GM12878 (cell line): ENCODE measurements at regions not wholly inside any gene's neighbourhood (a gene's known extent, or its start where the extent isn't known, plus 50 kb on each side); places are given as distances from the start of the nearest gene placed in this dataset.

ENCODE experiments used
- ATAC-seq: fragments of 200-7000 bp; cut with Tn5 transposase; 3 replicates; pipeline ENCODE4 v1.9.1; 2020; ENCODE audit warnings: mild to moderate bottlenecking, moderate library complexity
- BruUV-seq: library from RNA; stranded (reverse); fragments of 400-500 nt; replicated peaks from 2 replicates; lab custom pipeline; 2021; lab: Mats Ljungman, UMichigan
- CTCF ChIA-PET: fragments of 300-600 bp; sonication (Branson Sonifier 250); formaldehyde crosslinking; extraction: SDS; loops from one replicate; lab custom pipeline; 2021; ENCODE audit warnings: inconsistent platforms; lab: Yijun Ruan, JAX
- POLR2A ChIA-PET: fragments of 350-600 bp; formaldehyde crosslinking; extraction: SDS; loops from one replicate; lab custom pipeline; 2021; ENCODE audit warnings: inconsistent platforms; lab: Charles Lee
- RAD21 ChIA-PET: fragments of 300-600 bp; sonication (Branson Sonifier 250); formaldehyde crosslinking; loops from one replicate; lab custom pipeline; 2023; ENCODE audit warnings: antibody characterized with exemption; ENCODE audit not compliant: unreplicated experiment; lab: Charles Lee
- SMC1A ChIA-PET: fragments of 300-600 bp; sonication (Branson Sonifier 250); formaldehyde crosslinking; loops from one replicate; lab custom pipeline; 2023; ENCODE audit not compliant: unreplicated experiment, uncharacterized antibody; lab: Charles Lee
- DNase-seq: peaks from one replicate; pipeline ENCODE4 v3.0.0-alpha.2; 2011; ENCODE audit warnings: low read depth, low spot score
- FAIRE-seq: peaks from 3 replicates; lab custom pipeline; 2011; peaks lifted over from hg19 to GRCh38; lab: Jason Lieb, UNC
- H2AFZ ChIP-seq: 2 replicates; pipeline ENCODE4 v1.6.0; 2011; ENCODE audit warnings: low read depth, low read length, control low read depth; ENCODE audit not compliant: control insufficient read depth
- H3K27ac ChIP-seq: 2 replicates; pipeline ENCODE4 v1.5.1; 2011; ENCODE audit warnings: control low read depth; ENCODE audit not compliant: control insufficient read depth, insufficient read depth
- H3K27me3 ChIP-seq, 2 experiments: replicated peaks in 1 of 2; 2 replicates each; pipeline versions ENCODE4 v1.6.0 to v1.6.1; 2011; ENCODE audit warnings: low read length in 1 of 2; ENCODE audit not compliant: control insufficient read depth in 2 of 2, insufficient read depth in 2 of 2
- H3K36me3 ChIP-seq, 2 experiments: 2 replicates each; pipeline ENCODE4 v1.5.1; 2011; ENCODE audit warnings: low read length in 1 of 2; ENCODE audit not compliant: control insufficient read depth in 2 of 2, insufficient read depth in 2 of 2
- H3K4me1 ChIP-seq: 2 replicates; pipeline ENCODE4 v1.6.1; 2011; ENCODE audit warnings: mild to moderate bottlenecking, low read length, moderate library complexity, mixed read lengths; ENCODE audit not compliant: control insufficient read depth, insufficient read depth
- H3K4me2 ChIP-seq: 2 replicates; pipeline ENCODE4 v1.6.0; 2011; ENCODE audit warnings: control low read depth; ENCODE audit not compliant: control insufficient read depth, insufficient read depth
- H3K4me3 ChIP-seq: fragments of 200-600 bp; sonication (generic); 2 replicates; pipeline ENCODE4 v1.5.1; 2016
- H3K79me2 ChIP-seq: 2 replicates; pipeline ENCODE4 v1.6.0; 2011; ENCODE audit warnings: low read length; ENCODE audit not compliant: control insufficient read depth, insufficient read depth
- H3K9ac ChIP-seq: 2 replicates; pipeline ENCODE4 v1.8.0; 2011; ENCODE audit warnings: low read length, control low read depth, mixed read lengths; ENCODE audit not compliant: control insufficient read depth, insufficient read depth
- H3K9me3 ChIP-seq: replicated peaks from 3 replicates; pipeline ENCODE4 v1.5.1; 2011; ENCODE audit warnings: mild to moderate bottlenecking, low read length; ENCODE audit not compliant: control insufficient read depth, insufficient read depth
- H4K20me1 ChIP-seq: 2 replicates; pipeline ENCODE4 v1.6.0; 2011; ENCODE audit not compliant: control insufficient read depth, insufficient read depth
- FOXK2 ChIP-seq: fragments of 450-650 bp; IDR thresholded peaks from 2 replicates; pipeline ENCODE4 v1.6.1; 2017; ENCODE audit warnings: mild to moderate bottlenecking, moderate library complexity
- LARP7 ChIP-seq: fragments of 450-650 bp; IDR thresholded peaks from 2 replicates; pipeline ENCODE4 v1.6.1; 2017; ENCODE audit warnings: mild to moderate bottlenecking
- NFIC ChIP-seq: IDR thresholded peaks from 2 replicates; pipeline ENCODE4 v1.6.1; 2012; ENCODE audit warnings: low read depth, mild to moderate bottlenecking, inconsistent platforms, low read length, moderate library complexity
- RELA ChIP-seq: fragments of 450-650 bp; IDR thresholded peaks from 2 replicates; pipeline ENCODE4 v1.8.0; 2014; ENCODE audit warnings: borderline replicate concordance; ENCODE audit not compliant: partially characterized antibody
- SMC3 ChIP-seq: IDR thresholded peaks from 2 replicates; pipeline ENCODE4 v1.6.1; 2011; ENCODE audit warnings: low read length, improper control_type of control experiment, borderline replicate concordance
- SPI1 ChIP-seq: IDR thresholded peaks from 2 replicates; pipeline ENCODE4 v1.6.1; 2011; ENCODE audit warnings: low read depth, mild to moderate bottlenecking, low read length, moderate library complexity, borderline replicate concordance; ENCODE audit not compliant: insufficient read depth
- SUPT20H ChIP-seq: IDR thresholded peaks from 2 replicates; pipeline ENCODE4 v1.6.1; 2011; ENCODE audit warnings: low read depth, mild to moderate bottlenecking, low read length, moderate library complexity, borderline replicate concordance; ENCODE audit not compliant: control insufficient read depth
- TCF7 ChIP-seq: IDR thresholded peaks from 2 replicates; pipeline ENCODE4 v1.6.1; 2014; ENCODE audit warnings: antibody characterized with exemption, borderline replicate concordance
- ZNF217 ChIP-seq: fragments of 450-650 bp; IDR thresholded peaks from 2 replicates; pipeline ENCODE4 v1.6.1; 2017; ENCODE audit warnings: antibody characterized with exemption, mild to moderate bottlenecking
- ZNF24 ChIP-seq: fragments of 450-650 bp; IDR thresholded peaks from 2 replicates; pipeline ENCODE4 v1.6.1; 2017; ENCODE audit warnings: antibody characterized with exemption, mild to moderate bottlenecking
- WGBS: methylation state at CpG from one replicate; pipeline ENCODE4 v1.1.6; 2016; ENCODE audit warnings: low lambda C conversion rate; ENCODE audit not compliant: insufficient replicate concordance, insufficient coverage; ENCODE audit errors: missing lambda C conversion rate; 5-methylcytosine and 5-hydroxymethylcytosine counted together
- in situ Hi-C: fragments of 300-500 bp; cut with MboI; formaldehyde crosslinking; loops from 9 replicates; pipeline ENCODE4 v1.14.3; 2018; ENCODE audit warnings: mixed read lengths
- intact Hi-C: fragments of 100-400 bp; cut with micrococcal nuclease; formaldehyde crosslinking; loops from one replicate; pipeline ENCODE4 v1.14.2; 2022; ENCODE audit not compliant: unreplicated experiment
- TF ChIP-seq, protein P1 (sequence below): IDR thresholded peaks from 2 replicates; pipeline ENCODE4 v1.6.1; 2012; ENCODE audit warnings: low read depth, low read length, improper control_type of control experiment
- TF ChIP-seq, protein P2 (sequence below): fragments of 450-650 bp; IDR thresholded peaks from 2 replicates; pipeline ENCODE4 v1.6.1; 2017; ENCODE audit warnings: borderline replicate concordance
- TF ChIP-seq, protein P3 (sequence below): fragments of 450-650 bp; IDR thresholded peaks from 2 replicates; pipeline ENCODE4 v1.6.1; 2017; ENCODE audit warnings: mild to moderate bottlenecking
- TF ChIP-seq, protein P4 (sequence below): fragments of 150-350 bp; IDR thresholded peaks from 2 replicates; pipeline ENCODE4 v1.6.1; 2014; ENCODE audit warnings: mild to moderate bottlenecking, low read depth, low read length

DNA sequence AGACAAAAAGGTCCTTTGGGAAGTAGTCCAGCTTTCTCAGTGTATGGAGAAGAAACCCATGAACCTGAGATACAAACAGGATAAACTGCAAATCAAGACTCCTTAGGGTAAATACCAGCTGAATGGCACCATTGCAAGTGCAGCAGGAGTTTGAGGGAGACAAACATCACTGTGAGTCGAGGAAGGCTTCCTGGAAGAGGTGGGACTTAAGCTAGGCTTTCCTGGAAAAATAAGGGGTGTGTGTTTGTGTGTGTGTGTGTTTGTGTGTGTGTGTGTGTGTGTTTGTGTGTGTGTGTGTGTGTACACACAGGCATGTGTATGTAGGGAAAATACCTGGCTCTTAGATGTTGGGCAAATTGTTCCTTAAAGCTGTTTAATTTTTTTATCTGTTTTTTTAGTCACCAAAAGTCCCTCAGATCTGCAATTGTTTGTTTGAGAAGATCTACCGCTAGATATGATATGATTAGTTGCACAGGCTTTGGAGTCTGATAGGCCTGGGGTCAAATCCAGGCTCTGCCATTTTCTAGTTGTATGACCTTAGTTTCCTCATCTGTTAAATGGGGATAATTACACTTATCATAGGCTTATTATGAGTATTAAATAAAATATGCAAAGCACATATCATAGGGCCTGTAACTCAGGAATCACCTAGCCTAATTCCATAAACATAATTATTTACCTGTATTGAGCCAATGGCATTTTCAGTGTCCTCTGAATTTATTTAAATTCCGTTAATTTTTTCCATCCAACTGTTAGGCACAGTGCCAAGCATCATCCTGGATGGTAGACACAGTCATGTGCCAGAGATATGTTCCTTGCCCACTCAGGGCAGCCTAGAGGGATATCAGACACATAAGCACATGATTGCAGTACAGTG lies 85.6 kb upstream of the EED start:
- WGBS: 84% methylated on average over 3 of the region's 3 CpGs

More for the DNA sequence above, 85.6 kb upstream of the EED start:
- no peak overlapping the region for H3K9ac ChIP-seq
- H3K4me3 ChIP-seq: no peak overlapping the region
- POLR2A ChIA-PET: interaction anchor here (0.5 to 1.5 kb wide), 3 partner anchors 11 to 169 kb away, joined by 3 to 6 read pairs (median 5); no protein-coding TSS in a partner anchor
- no peak for TF ChIP-seq NFIC
- TF ChIP-seq ZNF24: no peak
- TF ChIP-seq SMC3: no peak
- TF ChIP-seq, protein P1, sequence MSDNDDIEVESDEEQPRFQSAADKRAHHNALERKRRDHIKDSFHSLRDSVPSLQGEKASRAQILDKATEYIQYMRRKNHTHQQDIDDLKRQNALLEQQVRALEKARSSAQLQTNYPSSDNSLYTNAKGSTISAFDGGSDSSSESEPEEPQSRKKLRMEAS: no peak
- TF ChIP-seq RELA: no peak
- no peak for TF ChIP-seq ZNF217
- TF ChIP-seq, protein P2, sequence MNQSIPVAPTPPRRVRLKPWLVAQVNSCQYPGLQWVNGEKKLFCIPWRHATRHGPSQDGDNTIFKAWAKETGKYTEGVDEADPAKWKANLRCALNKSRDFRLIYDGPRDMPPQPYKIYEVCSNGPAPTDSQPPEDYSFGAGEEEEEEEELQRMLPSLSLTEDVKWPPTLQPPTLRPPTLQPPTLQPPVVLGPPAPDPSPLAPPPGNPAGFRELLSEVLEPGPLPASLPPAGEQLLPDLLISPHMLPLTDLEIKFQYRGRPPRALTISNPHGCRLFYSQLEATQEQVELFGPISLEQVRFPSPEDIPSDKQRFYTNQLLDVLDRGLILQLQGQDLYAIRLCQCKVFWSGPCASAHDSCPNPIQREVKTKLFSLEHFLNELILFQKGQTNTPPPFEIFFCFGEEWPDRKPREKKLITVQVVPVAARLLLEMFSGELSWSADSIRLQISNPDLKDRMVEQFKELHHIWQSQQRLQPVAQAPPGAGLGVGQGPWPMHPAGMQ: no peak
- TF ChIP-seq LARP7: no peak
- TF ChIP-seq, protein P3, sequence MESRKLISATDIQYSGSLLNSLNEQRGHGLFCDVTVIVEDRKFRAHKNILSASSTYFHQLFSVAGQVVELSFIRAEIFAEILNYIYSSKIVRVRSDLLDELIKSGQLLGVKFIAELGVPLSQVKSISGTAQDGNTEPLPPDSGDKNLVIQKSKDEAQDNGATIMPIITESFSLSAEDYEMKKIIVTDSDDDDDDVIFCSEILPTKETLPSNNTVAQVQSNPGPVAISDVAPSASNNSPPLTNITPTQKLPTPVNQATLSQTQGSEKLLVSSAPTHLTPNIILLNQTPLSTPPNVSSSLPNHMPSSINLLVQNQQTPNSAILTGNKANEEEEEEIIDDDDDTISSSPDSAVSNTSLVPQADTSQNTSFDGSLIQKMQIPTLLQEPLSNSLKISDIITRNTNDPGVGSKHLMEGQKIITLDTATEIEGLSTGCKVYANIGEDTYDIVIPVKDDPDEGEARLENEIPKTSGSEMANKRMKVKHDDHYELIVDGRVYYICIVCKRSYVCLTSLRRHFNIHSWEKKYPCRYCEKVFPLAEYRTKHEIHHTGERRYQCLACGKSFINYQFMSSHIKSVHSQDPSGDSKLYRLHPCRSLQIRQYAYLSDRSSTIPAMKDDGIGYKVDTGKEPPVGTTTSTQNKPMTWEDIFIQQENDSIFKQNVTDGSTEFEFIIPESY: no peak
- no peak for TF ChIP-seq SUPT20H
- no peak for TF ChIP-seq TCF7
- TF ChIP-seq, protein P4, sequence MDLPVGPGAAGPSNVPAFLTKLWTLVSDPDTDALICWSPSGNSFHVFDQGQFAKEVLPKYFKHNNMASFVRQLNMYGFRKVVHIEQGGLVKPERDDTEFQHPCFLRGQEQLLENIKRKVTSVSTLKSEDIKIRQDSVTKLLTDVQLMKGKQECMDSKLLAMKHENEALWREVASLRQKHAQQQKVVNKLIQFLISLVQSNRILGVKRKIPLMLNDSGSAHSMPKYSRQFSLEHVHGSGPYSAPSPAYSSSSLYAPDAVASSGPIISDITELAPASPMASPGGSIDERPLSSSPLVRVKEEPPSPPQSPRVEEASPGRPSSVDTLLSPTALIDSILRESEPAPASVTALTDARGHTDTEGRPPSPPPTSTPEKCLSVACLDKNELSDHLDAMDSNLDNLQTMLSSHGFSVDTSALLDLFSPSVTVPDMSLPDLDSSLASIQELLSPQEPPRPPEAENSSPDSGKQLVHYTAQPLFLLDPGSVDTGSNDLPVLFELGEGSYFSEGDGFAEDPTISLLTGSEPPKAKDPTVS: no peak
- no peak for TF ChIP-seq FOXK2
- TF ChIP-seq SPI1: no peak
- TF ChIP-seq, all 136 proteins: peak for 0
- ChIA-PET CTCF (interaction anchor here (2.6 to 3.6 kb wide), 2 partner anchors 21 to 34 kb away, joined by 9 to 23 read pairs; no protein-coding TSS in a partner anchor), SMC1A (interaction anchor here (1.2 to 4.3 kb wide), 3 partner anchors 12 to 96 kb away, joined by 3 to 27 read pairs (median 25); no protein-coding TSS in a partner anchor), RAD21 (interaction anchor here (0.8 to 3.6 kb wide), 3 partner anchors 8 to 115 kb away, joined by 5 to 18 read pairs (median 5); no protein-coding TSS in a partner anchor)
- intact Hi-C loops: no loop called here
- Histone ChIP-seq H4K20me1 (no peaks in the 10 kb centered on the region), H3K27ac (no peak overlapping the region), H3K79me2 (no peaks in the 10 kb centered on the region), H3K4me1 (peaks cover 22% of the 10 kb centered on the region), H3K27me3 (no peaks in the 10 kb centered on the region), H2AFZ (peak overlapping the region; percentile 43; the same call in 1 of the 2 replicates), H3K36me3 (no peaks in the 10 kb centered on the region), H3K9me3 (no peaks in the 10 kb centered on the region; the same call in 1 of the 3 replicates), H3K4me2 (no peak overlapping the region)
- DNase-seq (no peak), FAIRE-seq (no peak), ATAC-seq (no peak)
- in situ Hi-C loops: no loop called here
- no TSS peak for BruUV-seq
